ENCODE measurements at regions not wholly inside any gene's neighbourhood (a gene's known extent, or its start where the extent isn't known, plus 50 kb on each side); places are given as distances from the start of the nearest gene placed in this dataset.

GRCh38 chrX:8090482-8090881 is 80.6 kb downstream of the VCX2 start:
- no peak for TF ChIP-seq YY1 (IDR thresholded peaks at IDR 0.05; ENCODE audit: insufficient read depth, insufficient read length)
- no peak for TF ChIP-seq ZNF274 (IDR thresholded peaks at IDR 0.05; ENCODE audit: low read depth, low read length)
